Testis (tissue), 2 donors: ENCODE measurements at regions not wholly inside any gene's neighbourhood (a gene's known extent, or its start where the extent isn't known, plus 50 kb on each side); places are given as distances from the start of the nearest gene placed in this dataset.

Experiments
- POLR2A ChIP-seq: fragments of 450-650 bp; IDR thresholded peaks from one replicate; pipeline ENCODE4 v1.6.1; 2017; ENCODE audit warnings: antibody characterized with exemption, mild to moderate bottlenecking, moderate library complexity
- TF ChIP-seq, protein P1 (sequence below), 3 experiments: fragments of 450-650 bp in 2 of 3; fragments of 200-600 bp in 1 of 3; sonication (generic) in 1 of 3; IDR thresholded peaks; one replicate each; pipeline ENCODE4 v1.5.1; 2016 to 2019; ENCODE audit warnings: antibody characterized with exemption in 3 of 3, mild to moderate bottlenecking in 2 of 3, moderate library complexity in 1 of 3

DNA sequence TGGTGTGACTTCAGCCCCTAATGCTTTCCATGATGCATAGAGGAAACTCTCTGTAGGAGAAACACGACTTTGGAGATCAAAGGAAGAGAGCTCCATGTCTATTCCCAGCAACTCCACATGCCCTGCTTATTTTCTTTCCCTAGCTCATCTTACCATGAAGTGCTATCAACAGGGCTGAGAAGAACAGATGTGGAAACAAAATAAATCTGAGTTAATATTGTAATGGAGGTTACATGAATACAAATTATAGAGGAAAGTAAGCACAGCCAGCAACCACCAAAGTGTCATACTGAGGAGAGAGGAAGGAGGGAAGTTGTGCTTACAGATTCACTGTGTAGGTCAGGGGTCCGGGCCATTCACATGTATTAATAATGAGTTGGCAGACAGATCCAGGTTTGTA, 157.5 kb downstream of the RFPL4B start:
- TF ChIP-seq, protein P1, sequence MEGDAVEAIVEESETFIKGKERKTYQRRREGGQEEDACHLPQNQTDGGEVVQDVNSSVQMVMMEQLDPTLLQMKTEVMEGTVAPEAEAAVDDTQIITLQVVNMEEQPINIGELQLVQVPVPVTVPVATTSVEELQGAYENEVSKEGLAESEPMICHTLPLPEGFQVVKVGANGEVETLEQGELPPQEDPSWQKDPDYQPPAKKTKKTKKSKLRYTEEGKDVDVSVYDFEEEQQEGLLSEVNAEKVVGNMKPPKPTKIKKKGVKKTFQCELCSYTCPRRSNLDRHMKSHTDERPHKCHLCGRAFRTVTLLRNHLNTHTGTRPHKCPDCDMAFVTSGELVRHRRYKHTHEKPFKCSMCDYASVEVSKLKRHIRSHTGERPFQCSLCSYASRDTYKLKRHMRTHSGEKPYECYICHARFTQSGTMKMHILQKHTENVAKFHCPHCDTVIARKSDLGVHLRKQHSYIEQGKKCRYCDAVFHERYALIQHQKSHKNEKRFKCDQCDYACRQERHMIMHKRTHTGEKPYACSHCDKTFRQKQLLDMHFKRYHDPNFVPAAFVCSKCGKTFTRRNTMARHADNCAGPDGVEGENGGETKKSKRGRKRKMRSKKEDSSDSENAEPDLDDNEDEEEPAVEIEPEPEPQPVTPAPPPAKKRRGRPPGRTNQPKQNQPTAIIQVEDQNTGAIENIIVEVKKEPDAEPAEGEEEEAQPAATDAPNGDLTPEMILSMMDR (IDR thresholded peaks at IDR 0.05) = no peak
- no peak for TF ChIP-seq POLR2A
